SW 1271 (cell line): ENCODE measurements at regions not wholly inside any gene's neighbourhood (a gene's known extent, or its start where the extent isn't known, plus 50 kb on each side); places are given as distances from the start of the nearest gene placed in this dataset.

Experiments used
- DNase-seq, 2 experiments: peaks; one replicate each; lab custom pipeline; 2025; lab: John Stamatoyannopoulos, UW

- DNase-seq = peak in 1 of 2 experiments; percentile 3
Observed at GRCh38 chr6:128827675-128828464, 55.1 kb upstream of the LAMA2 start.

- DNase-seq = no peak
Observed at GRCh38 chr6:128826606-128827005, 56.3 kb upstream of the LAMA2 start.

GRCh38 chr6:128822271-128822670 is 60.7 kb upstream of the LAMA2 start:
- DNase-seq = no peak

GRCh38 chr6:128821116-128821515 is 61.8 kb upstream of the LAMA2 start:
- DNase-seq = no peak

GRCh38 chr6:128808856-128809255 is 74.1 kb upstream of the LAMA2 start:
- DNase-seq = no peak

- DNase-seq = peak in 1 of 2 experiments; percentile 66
Observed at GRCh38 chr6:128807577-128807976, 75.4 kb upstream of the LAMA2 start.

- no peak for DNase-seq
Observed at GRCh38 chr6:128806261-128806660, 76.7 kb upstream of the LAMA2 start.

GRCh38 chr6:128803911-128804310 is 79.0 kb upstream of the LAMA2 start:
- no peak for DNase-seq

- no peak for DNase-seq
Observed at GRCh38 chr6:128801621-128802020, 81.3 kb upstream of the LAMA2 start.

GRCh38 chr6:128784266-128784665 is 98.7 kb upstream of the LAMA2 start:
- no peak for DNase-seq

- no peak for DNase-seq
Observed at GRCh38 chr6:128768187-128768586, 114.8 kb upstream of the LAMA2 start.

- no peak for DNase-seq
Observed at GRCh38 chr6:128767705-128768104, 115.2 kb upstream of the LAMA2 start.

- DNase-seq = no peak
Observed at GRCh38 chr6:128767150-128767549, 115.8 kb upstream of the LAMA2 start.

GRCh38 chr6:128763599-128764300 is 119.2 kb upstream of the LAMA2 start:
- no peak for DNase-seq

- no peak for DNase-seq
Observed at GRCh38 chr6:128759901-128760300, 123.0 kb upstream of the LAMA2 start.

- DNase-seq = no peak
Observed at GRCh38 chr6:128759447-128759846, 123.5 kb upstream of the LAMA2 start.

- no peak for DNase-seq
Observed at GRCh38 chr6:128757961-128758360, 125.0 kb upstream of the LAMA2 start.

- DNase-seq = no peak
Observed at GRCh38 chr6:128754658-128755256, 128.2 kb upstream of the LAMA2 start.

- no peak for DNase-seq
Observed at GRCh38 chr6:128743974-128744765, 138.8 kb upstream of the LAMA2 start.

GRCh38 chr6:128742900-128743299 is 140.0 kb upstream of the LAMA2 start:
- no peak for DNase-seq

- DNase-seq = no peak
Observed at GRCh38 chr6:128740951-128741350, 142.0 kb upstream of the LAMA2 start.

- DNase-seq = no peak
Observed at GRCh38 chr6:128739112-128739511, 143.8 kb upstream of the LAMA2 start.
